ENCODE measurements at regions not wholly inside any gene's neighbourhood (a gene's known extent, or its start where the extent isn't known, plus 50 kb on each side); places are given as distances from the start of the nearest gene placed in this dataset.

- H3K9me3 ChIP-seq (ENCODE audit: low read length): no peaks in the 10 kb centered on the region
- ChIA-PET POLR2A (interaction anchor here (0.6 kb wide), 1 partner anchor 1189 kb away, joined by 3 read pairs; no protein-coding TSS in a partner anchor), CTCF (ENCODE audit: unreplicated experiment) (no interaction called here)
- no peak for DNase-seq (ENCODE audit: low spot score)
- no peaks in the 10 kb centered on the region for H3K36me3 ChIP-seq (ENCODE audit: insufficient read depth, low read length)
- intact Hi-C loops (cut with micrococcal nuclease; ENCODE audit: unreplicated experiment): no loop called here
- H3K4me2 ChIP-seq (ENCODE audit: low read length): no peak overlapping the region
- H3K4me3 ChIP-seq (ENCODE audit: low read depth, low read length, poor library complexity, severe bottlenecking): no peak overlapping the region
- no peak overlapping the region for H2AFZ ChIP-seq (ENCODE audit: low read length)
- BruUV-seq (replicated peaks): no TSS peak
- no peaks in the 10 kb centered on the region for H3K9me2 ChIP-seq (ENCODE audit: insufficient read depth, low read length)
- no peaks in the 10 kb centered on the region for H3K4me1 ChIP-seq (ENCODE audit: insufficient read depth, low read length, poor library complexity, severe bottlenecking)
- H3K79me2 ChIP-seq (ENCODE audit: insufficient read depth, low read depth, low read length): no peaks in the 10 kb centered on the region
- TF ChIP-seq, protein P1, sequence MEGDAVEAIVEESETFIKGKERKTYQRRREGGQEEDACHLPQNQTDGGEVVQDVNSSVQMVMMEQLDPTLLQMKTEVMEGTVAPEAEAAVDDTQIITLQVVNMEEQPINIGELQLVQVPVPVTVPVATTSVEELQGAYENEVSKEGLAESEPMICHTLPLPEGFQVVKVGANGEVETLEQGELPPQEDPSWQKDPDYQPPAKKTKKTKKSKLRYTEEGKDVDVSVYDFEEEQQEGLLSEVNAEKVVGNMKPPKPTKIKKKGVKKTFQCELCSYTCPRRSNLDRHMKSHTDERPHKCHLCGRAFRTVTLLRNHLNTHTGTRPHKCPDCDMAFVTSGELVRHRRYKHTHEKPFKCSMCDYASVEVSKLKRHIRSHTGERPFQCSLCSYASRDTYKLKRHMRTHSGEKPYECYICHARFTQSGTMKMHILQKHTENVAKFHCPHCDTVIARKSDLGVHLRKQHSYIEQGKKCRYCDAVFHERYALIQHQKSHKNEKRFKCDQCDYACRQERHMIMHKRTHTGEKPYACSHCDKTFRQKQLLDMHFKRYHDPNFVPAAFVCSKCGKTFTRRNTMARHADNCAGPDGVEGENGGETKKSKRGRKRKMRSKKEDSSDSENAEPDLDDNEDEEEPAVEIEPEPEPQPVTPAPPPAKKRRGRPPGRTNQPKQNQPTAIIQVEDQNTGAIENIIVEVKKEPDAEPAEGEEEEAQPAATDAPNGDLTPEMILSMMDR (conservative IDR thresholded peaks at IDR 0.05; ENCODE audit: low read length): no peak
- TF ChIP-seq EZH2phosphoT487 (IDR thresholded peaks at IDR 0.05; ENCODE audit: borderline replicate concordance, low read depth, low read length): no peak
- no peaks in the 10 kb centered on the region for H4K20me1 ChIP-seq (ENCODE audit: insufficient read depth, low read length)
- H3K27ac ChIP-seq (ENCODE audit: low read depth, low read length, poor library complexity, severe bottlenecking): no peak overlapping the region
Measured at GRCh38 chr3:174409086-174409743, 449.9 kb upstream of the NAALADL2 start.

GRCh38 chr3:174413062-174413912 is 445.8 kb upstream of the NAALADL2 start:
- H3K36me3 ChIP-seq (ENCODE audit: insufficient read depth, low read length): no peaks in the 10 kb centered on the region
- BruUV-seq (replicated peaks): no TSS peak
- intact Hi-C loops (cut with micrococcal nuclease; ENCODE audit: unreplicated experiment): no loop called here
- no peaks in the 10 kb centered on the region for H3K79me2 ChIP-seq (ENCODE audit: insufficient read depth, low read depth, low read length)
- H3K9me3 ChIP-seq (ENCODE audit: low read length): no peaks in the 10 kb centered on the region
- no peak overlapping the region for H3K27ac ChIP-seq (ENCODE audit: low read depth, low read length, poor library complexity, severe bottlenecking)
- ChIA-PET CTCF (ENCODE audit: unreplicated experiment) (no interaction called here), POLR2A (no interaction called here)
- H3K4me3 ChIP-seq (ENCODE audit: low read depth, low read length, poor library complexity, severe bottlenecking): no peak overlapping the region
- DNase-seq (ENCODE audit: low spot score): no peak
- H4K20me1 ChIP-seq (ENCODE audit: insufficient read depth, low read length): no peaks in the 10 kb centered on the region
- TF ChIP-seq, protein P1 (conservative IDR thresholded peaks at IDR 0.05; ENCODE audit: low read length): no peak
- no peak for TF ChIP-seq EZH2phosphoT487 (IDR thresholded peaks at IDR 0.05; ENCODE audit: borderline replicate concordance, low read depth, low read length)
- no peak overlapping the region for H3K4me2 ChIP-seq (ENCODE audit: low read length)
- no peaks in the 10 kb centered on the region for H3K4me1 ChIP-seq (ENCODE audit: insufficient read depth, low read length, poor library complexity, severe bottlenecking)
- no peak overlapping the region for H2AFZ ChIP-seq (ENCODE audit: low read length)
- no peaks in the 10 kb centered on the region for H3K9me2 ChIP-seq (ENCODE audit: insufficient read depth, low read length)

GRCh38 chr3:174414902-174415301 is 444.2 kb upstream of the NAALADL2 start:
- no peaks in the 10 kb centered on the region for H3K36me3 ChIP-seq (ENCODE audit: insufficient read depth, low read length)
- TF ChIP-seq, protein P1 (conservative IDR thresholded peaks at IDR 0.05; ENCODE audit: low read length): no peak
- no peak for TF ChIP-seq EZH2phosphoT487 (IDR thresholded peaks at IDR 0.05; ENCODE audit: borderline replicate concordance, low read depth, low read length)
- H3K4me2 ChIP-seq (ENCODE audit: low read length): no peak overlapping the region
- H2AFZ ChIP-seq (ENCODE audit: low read length): no peak overlapping the region
- ChIA-PET CTCF (ENCODE audit: unreplicated experiment) (no interaction called here), POLR2A (no interaction called here)
- H3K9me3 ChIP-seq (ENCODE audit: low read length): no peaks in the 10 kb centered on the region
- H3K9me2 ChIP-seq (ENCODE audit: insufficient read depth, low read length): no peaks in the 10 kb centered on the region
- no peaks in the 10 kb centered on the region for H4K20me1 ChIP-seq (ENCODE audit: insufficient read depth, low read length)
- BruUV-seq (replicated peaks): no TSS peak
- intact Hi-C loops (cut with micrococcal nuclease; ENCODE audit: unreplicated experiment): no loop called here
- no peaks in the 10 kb centered on the region for H3K79me2 ChIP-seq (ENCODE audit: insufficient read depth, low read depth, low read length)
- H3K27ac ChIP-seq (ENCODE audit: low read depth, low read length, poor library complexity, severe bottlenecking): no peak overlapping the region
- no peaks in the 10 kb centered on the region for H3K4me1 ChIP-seq (ENCODE audit: insufficient read depth, low read length, poor library complexity, severe bottlenecking)
- DNase-seq (ENCODE audit: low spot score): no peak
- H3K4me3 ChIP-seq (ENCODE audit: low read depth, low read length, poor library complexity, severe bottlenecking): no peak overlapping the region
